OCI-LY7 (cell line): ENCODE measurements at regions not wholly inside any gene's neighbourhood (a gene's known extent, or its start where the extent isn't known, plus 50 kb on each side); places are given as distances from the start of the nearest gene placed in this dataset.
A peak's percentile ranks its signal among the peaks of the same experiment; 100 is the strongest.

Source experiments
- EZH2phosphoT487 ChIP-seq: fragments of 200-600 bp; sonication (generic); IDR thresholded peaks from 2 replicates; pipeline ENCODE4 v1.6.1; 2018; ENCODE audit warnings: low read depth, borderline replicate concordance, mild to moderate bottlenecking, mixed run types, antibody characterized with exemption, low read length, moderate library complexity, mixed read lengths
- TF ChIP-seq, protein P1 (sequence below): fragments of 200-600 bp; sonication (generic); conservative IDR thresholded peaks from 2 replicates; pipeline ENCODE4 v1.5.1; 2014; ENCODE audit warnings: mild to moderate bottlenecking, antibody characterized with exemption, low read length, moderate library complexity, mixed read lengths

DNA sequence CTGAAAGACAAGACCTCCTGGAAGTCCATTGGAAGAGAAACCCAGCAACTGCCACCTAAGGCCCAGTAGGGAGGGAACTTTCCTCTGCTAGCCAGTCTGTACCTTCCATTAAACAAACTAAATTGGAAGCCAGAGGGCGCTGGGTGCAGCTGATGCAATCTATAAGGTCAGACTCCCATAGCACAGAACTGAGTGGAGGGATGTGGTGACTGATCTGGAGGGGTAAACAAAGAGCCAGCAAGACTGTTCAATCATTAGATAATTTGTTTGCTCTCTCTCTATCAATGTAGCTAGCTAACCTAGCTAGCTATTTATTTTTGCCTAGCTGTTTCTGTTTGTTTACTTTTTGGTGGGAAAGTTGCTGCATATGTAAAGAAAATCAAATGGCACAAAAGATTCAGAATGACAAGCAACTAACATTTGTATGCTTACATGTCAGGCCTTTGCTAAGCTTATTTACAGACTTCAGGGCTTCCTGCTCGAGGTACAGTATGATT, 291.8 kb upstream of the DAB2 start:
- TF ChIP-seq, protein P1, sequence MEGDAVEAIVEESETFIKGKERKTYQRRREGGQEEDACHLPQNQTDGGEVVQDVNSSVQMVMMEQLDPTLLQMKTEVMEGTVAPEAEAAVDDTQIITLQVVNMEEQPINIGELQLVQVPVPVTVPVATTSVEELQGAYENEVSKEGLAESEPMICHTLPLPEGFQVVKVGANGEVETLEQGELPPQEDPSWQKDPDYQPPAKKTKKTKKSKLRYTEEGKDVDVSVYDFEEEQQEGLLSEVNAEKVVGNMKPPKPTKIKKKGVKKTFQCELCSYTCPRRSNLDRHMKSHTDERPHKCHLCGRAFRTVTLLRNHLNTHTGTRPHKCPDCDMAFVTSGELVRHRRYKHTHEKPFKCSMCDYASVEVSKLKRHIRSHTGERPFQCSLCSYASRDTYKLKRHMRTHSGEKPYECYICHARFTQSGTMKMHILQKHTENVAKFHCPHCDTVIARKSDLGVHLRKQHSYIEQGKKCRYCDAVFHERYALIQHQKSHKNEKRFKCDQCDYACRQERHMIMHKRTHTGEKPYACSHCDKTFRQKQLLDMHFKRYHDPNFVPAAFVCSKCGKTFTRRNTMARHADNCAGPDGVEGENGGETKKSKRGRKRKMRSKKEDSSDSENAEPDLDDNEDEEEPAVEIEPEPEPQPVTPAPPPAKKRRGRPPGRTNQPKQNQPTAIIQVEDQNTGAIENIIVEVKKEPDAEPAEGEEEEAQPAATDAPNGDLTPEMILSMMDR = peak; percentile 55
- no peak for TF ChIP-seq EZH2phosphoT487
